ENCODE measurements at regions not wholly inside any gene's neighbourhood (a gene's known extent, or its start where the extent isn't known, plus 50 kb on each side); places are given as distances from the start of the nearest gene placed in this dataset.

DNA sequence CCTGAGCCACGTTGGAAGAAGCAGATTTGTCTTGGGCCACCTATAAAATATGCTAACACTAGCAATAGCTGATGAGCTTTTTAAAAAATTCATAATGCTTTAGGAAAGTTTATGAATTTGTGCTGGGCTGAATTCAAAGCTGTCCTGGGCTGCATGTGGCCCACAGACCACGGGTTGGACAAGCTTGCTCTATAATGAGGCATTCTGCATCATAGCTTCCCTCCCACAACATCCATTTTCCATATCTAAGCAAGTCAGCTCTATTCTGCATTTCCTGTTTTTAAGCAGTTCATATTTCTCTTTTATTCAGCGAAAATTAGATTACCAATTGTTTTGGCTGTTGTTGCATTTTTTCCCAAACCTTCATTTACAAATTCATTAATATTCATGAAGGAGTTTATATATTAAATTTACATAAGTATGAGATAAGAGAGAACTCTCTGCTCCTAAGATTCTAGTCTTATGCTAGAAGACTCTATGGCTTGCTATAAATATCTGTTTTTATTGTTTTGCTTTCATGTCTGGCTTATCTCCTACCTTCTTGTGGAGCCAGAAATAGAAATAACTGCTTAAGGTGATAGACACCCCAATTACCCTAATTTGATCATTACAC is 114.5 kb upstream of the HNRNPA3 start:
- TF ChIP-seq, protein P1, sequence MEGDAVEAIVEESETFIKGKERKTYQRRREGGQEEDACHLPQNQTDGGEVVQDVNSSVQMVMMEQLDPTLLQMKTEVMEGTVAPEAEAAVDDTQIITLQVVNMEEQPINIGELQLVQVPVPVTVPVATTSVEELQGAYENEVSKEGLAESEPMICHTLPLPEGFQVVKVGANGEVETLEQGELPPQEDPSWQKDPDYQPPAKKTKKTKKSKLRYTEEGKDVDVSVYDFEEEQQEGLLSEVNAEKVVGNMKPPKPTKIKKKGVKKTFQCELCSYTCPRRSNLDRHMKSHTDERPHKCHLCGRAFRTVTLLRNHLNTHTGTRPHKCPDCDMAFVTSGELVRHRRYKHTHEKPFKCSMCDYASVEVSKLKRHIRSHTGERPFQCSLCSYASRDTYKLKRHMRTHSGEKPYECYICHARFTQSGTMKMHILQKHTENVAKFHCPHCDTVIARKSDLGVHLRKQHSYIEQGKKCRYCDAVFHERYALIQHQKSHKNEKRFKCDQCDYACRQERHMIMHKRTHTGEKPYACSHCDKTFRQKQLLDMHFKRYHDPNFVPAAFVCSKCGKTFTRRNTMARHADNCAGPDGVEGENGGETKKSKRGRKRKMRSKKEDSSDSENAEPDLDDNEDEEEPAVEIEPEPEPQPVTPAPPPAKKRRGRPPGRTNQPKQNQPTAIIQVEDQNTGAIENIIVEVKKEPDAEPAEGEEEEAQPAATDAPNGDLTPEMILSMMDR (conservative IDR thresholded peaks at IDR 0.05; ENCODE audit: low read depth, low read length), result no peak
- TF ChIP-seq EZH2 (IDR thresholded peaks at IDR 0.05; ENCODE audit: borderline replicate concordance, low read depth, low read length, poor library complexity, severe bottlenecking), result no peak
